ENCODE measurements at regions not wholly inside any gene's neighbourhood (a gene's known extent, or its start where the extent isn't known, plus 50 kb on each side); places are given as distances from the start of the nearest gene placed in this dataset.
A peak's percentile ranks its signal among the peaks of the same experiment; 100 is the strongest.
"Not testable (repeated sequence)": the region's sequence is repeated elsewhere in the genome, so short reads cannot be mapped to it uniquely, and the experiment has no call there.

DNA sequence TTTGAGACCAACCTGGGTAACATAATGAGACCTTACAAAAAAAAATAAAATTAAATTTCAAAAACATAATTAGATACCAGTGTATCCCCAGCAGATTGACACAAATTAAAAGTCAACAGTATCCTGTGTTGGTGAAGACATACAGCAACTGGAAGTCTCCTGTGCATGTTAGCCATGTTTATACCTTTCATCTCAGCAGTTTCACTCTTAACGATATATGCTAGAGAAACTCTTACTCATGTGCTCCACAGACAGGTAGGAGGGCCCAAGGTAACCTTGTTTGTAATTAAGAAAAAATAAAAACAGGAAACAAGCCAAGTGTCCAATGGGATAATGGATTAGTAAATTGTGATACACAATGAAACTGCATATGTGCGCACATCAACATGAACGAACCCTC is 50.1 kb upstream of the N4BP3 start:
- Mint-ChIP-seq H3K27ac (no peak overlapping the region), H3K4me3 (no peak overlapping the region), H3K36me3 (no peaks in the 10 kb centered on the region), H3K4me1 (ENCODE audit: low read depth in 2 of 2) (peaks cover 0 to 2% of the 10 kb centered on the region in 2 donors), H3K9me3 (no peaks in the 10 kb centered on the region), H3K27me3 (peaks cover 0 to 10% of the 10 kb centered on the region in 2 donors)
- DNase-seq (ENCODE audit: low spot score) (no peak), ATAC-seq (no peak)

DNA sequence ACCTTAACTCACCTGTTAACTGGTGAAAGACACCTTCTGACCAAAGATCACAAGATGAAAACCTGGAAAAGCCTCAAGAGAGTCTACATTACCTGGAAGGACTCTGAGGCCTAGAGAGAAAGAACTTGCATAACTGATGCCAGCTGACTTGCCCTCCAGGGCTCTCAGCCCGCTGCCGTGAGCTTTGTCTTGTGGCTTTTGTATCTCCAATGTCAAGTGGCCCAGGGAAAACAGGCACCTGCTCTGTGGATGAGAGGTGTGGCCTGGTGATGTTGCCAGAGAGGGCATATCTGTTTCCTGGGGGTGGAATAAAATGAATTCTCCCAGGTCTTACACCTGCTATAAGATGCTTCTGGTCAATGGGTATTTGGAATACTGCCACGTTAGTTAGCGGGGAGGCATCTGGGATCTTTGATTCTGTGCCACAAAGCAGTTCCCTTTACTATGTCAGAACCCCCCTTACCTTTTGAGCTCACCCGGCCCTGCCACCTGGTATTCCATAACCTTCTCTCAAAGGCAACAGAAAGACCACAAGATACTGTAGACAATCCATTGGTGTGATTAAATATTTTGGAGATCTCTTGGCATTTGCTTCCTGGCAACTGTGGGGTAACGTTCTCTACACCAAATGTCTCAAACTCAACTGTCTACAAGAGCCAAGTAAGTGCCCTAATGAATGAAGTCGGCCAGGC is 54.9 kb upstream of the N4BP3 start:
- Mint-ChIP-seq H3K4me1 (ENCODE audit: low read depth in 2 of 2) (peaks cover 0 to 2% of the 10 kb centered on the region in 2 donors), H3K27me3 (peaks cover 0 to 5% of the 10 kb centered on the region in 2 donors), H3K4me3 (no peak overlapping the region), H3K9me3 (no peaks in the 10 kb centered on the region), H3K27ac (no peak overlapping the region), H3K36me3 (no peaks in the 10 kb centered on the region)
- ATAC-seq = no peak
- no peak for DNase-seq (ENCODE audit: low spot score)

DNA sequence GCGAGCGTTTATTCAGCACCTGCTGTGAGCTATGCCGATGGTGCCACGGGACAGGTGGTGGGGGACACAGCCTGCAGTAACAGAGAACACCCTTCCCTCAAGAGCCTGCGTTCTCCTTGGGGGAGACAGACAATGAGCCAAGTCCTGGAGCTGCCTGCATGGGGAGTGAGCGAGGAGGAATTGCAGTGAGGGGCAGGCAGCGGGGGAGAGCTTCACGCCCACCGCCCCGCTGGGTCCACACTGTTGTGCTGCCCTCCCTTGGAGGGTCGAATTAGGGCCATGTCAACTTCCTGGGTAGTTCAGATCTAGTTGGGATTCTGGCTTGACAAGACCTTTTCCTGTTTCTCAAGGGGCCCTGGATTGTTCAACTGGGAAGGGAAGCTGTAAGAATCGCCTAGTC is 55.5 kb upstream of the N4BP3 start:
- ATAC-seq (peak in 1 of 2 donors; percentile 52), DNase-seq (ENCODE audit: low spot score) (no peak)
- H3K36me3 Mint-ChIP-seq = no peaks in the 10 kb centered on the region
- H3K4me3 Mint-ChIP-seq = no peak overlapping the region
- no peaks in the 10 kb centered on the region for H3K9me3 Mint-ChIP-seq
- H3K27me3 Mint-ChIP-seq = peaks cover 0 to 3% of the 10 kb centered on the region in 2 donors
- H3K4me1 Mint-ChIP-seq (ENCODE audit: low read depth in 2 of 2) = peaks cover 0 to 2% of the 10 kb centered on the region in 2 donors
- no peak overlapping the region for H3K27ac Mint-ChIP-seq

DNA sequence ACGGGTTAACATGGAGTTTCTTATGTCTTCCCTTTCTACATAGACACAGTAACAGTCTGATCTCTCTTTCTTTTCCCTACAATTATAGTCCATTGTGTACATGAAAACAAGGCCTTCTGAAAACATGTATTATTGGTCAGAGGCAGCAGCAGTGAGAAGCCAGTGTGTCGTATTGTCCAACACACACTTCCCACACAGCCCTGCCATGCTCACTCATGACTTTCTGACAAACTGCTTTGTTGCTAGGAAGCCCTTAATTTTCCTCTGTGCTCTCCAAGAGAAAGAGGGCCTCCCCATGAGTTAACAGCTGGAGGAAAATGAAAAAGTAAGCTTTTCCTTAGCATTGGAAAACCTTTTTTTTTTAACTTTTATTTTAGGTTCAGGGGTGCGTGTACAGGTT is 56.4 kb upstream of the N4BP3 start:
- Mint-ChIP-seq H3K4me1 (ENCODE audit: low read depth in 2 of 2) (peaks cover 0 to under 1% of the 10 kb centered on the region in 2 donors), H3K4me3 (no peak overlapping the region), H3K27ac (no peak overlapping the region), H3K27me3 (no peaks in the 10 kb centered on the region), H3K36me3 (no peaks in the 10 kb centered on the region), H3K9me3 (no peaks in the 10 kb centered on the region)
- DNase-seq (ENCODE audit: low spot score) (no peak), ATAC-seq (no peak)

DNA sequence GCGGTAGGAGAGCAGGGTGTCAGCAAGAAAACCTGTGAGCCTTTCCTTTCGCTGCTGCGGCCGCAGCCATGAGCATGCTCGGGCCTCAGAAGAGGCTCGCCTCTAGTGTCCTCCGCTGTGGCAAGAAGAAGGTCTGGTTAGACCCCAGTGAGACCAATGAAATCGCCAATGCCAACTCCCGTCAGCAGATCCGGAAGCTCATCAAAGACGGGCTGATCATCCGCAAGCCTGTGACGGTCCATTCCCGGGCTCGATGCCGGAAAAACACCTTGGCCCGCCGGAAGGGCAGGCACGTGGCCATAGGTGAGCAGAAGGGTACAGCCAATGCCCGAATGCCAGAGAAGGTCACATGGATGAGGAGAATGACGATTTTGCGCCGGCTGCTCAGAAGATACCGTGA is 57.8 kb upstream of the N4BP3 start:
- H3K27me3 Mint-ChIP-seq; H3K9me3 Mint-ChIP-seq; H3K36me3 Mint-ChIP-seq; H3K4me1 Mint-ChIP-seq (ENCODE audit: low read depth in 2 of 2); ATAC-seq; H3K4me3 Mint-ChIP-seq; DNase-seq (ENCODE audit: low spot score): not testable (repeated sequence)
- H3K27ac Mint-ChIP-seq = peak overlapping the region in 1 of 2 donors; percentile 39

DNA sequence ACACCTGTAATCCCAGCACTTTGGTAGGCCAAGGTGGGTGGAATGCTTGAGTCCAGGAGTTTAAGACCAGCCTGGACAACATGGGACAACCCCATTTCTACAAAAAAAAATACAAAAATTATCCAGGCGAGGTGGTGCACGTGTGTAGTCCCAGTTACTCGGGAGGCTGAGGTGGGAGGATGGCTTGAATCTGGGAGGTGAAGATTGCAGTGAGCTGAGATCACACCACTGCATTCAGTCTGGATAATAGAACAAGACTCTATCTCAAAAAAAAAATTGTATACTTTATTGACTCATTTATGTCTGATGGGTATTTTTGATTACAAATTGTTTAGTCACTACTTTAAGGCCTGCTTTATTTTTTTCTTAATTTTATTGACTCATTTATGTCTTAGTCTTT is 56.0 kb upstream of the PROP1 start:
- H3K27ac Mint-ChIP-seq; H3K4me1 Mint-ChIP-seq (ENCODE audit: low read depth in 2 of 2); H3K36me3 Mint-ChIP-seq; ATAC-seq; DNase-seq (ENCODE audit: low spot score); H3K9me3 Mint-ChIP-seq; H3K4me3 Mint-ChIP-seq; H3K27me3 Mint-ChIP-seq: not testable (repeated sequence)

DNA sequence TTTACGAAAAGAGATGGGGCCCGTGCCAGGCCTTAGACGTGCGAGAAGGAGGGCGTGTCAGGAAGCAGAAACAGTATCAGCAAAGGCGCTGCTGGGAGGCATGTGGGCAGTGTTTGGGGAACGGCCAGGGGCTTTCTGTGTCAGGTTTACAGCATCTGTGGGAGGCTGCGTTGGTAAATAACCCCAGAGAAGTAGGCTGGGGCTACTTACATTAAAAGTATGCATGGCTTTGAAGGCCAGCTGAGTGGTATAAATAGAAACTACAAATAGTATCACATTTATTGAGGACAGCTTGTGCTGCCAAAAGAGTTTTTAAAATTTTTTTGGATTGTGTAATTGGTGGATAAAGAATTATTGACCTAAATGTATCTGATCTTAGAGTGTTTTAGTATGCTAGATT is 54.8 kb upstream of the PROP1 start:
- H3K27ac Mint-ChIP-seq; H3K36me3 Mint-ChIP-seq; ATAC-seq; DNase-seq (ENCODE audit: low spot score); H3K4me3 Mint-ChIP-seq; H3K9me3 Mint-ChIP-seq; H3K27me3 Mint-ChIP-seq; H3K4me1 Mint-ChIP-seq (ENCODE audit: low read depth in 2 of 2): not testable (repeated sequence)

DNA sequence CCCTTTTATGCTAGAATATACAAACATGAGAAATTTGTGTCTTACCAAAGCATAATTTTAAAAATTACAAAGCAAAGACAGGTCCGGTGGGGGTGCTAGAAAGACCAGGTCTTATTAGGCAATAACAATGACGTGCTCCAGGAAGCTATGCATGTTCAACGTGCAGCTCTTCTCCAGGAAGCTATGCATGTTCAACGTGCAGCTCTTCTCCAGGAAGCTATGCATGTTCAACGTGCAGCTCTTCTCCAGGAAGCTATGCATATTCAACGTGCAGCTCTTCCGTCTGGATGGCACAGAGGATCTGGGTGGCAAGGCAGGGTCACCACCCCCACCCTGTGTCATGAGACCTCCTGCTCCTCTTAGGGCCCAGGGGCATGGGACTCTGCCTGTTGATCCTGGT is 51.9 kb upstream of the PROP1 start:
- not testable (repeated sequence) for H3K4me3 Mint-ChIP-seq; H3K27ac Mint-ChIP-seq; H3K27me3 Mint-ChIP-seq; H3K36me3 Mint-ChIP-seq; ATAC-seq; DNase-seq (ENCODE audit: low spot score); H3K9me3 Mint-ChIP-seq; H3K4me1 Mint-ChIP-seq (ENCODE audit: low read depth in 2 of 2)

DNA sequence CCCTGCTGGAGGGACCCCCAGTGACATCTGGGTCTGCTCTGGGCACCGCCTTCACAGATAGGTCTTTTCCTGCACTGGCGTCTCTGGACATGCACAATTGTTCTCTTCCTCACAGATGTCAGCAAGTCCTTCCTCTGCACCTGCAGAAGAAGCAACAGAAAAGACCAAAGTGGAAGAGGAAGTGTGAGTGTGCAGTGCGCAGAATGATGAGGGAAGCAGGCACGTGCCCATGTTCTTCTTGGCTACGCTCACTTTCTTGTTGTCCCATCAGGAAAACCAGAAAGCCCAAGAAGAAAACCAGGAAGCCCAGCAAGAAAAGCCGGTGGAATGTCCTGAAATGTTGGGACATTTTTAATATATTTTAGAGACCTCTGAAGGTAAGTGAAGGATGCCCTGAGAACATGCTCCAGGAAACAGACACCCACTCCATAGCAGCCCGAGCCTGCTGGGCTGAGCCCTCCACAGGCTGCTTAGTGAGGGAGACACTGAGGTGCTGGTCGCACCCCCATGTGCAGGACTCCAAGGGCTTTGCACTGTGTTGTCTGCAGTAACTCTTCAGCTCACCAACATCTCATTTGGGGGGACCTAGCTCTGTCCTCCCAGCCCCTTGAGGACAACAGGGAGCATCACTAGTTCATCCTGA is 50.8 kb upstream of the PROP1 start:
- H3K4me3 Mint-ChIP-seq; H3K4me1 Mint-ChIP-seq (ENCODE audit: low read depth in 2 of 2); H3K27ac Mint-ChIP-seq; H3K9me3 Mint-ChIP-seq; ATAC-seq; H3K27me3 Mint-ChIP-seq; H3K36me3 Mint-ChIP-seq; DNase-seq (ENCODE audit: low spot score): not testable (repeated sequence)

DNA sequence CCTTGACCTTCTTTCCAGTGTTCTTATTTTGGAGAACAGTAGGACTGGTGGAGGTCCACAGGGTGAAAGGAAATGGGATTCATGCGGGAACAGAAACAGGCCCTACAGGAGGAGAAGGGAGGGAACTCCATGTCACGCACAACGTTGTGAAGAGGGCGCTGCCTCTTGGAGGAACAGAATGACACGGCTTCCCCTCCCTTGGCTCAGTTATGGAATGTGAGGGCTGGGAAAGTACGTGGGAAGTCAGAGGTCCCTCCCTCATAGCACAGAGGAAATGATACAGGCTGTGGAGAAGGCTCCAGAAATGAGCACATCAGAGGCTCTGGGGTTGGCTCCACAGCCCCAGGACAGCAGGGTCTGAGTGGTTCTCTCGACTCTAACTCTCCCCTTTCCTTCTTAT is 49.9 kb upstream of the PROP1 start:
- not testable (repeated sequence) for H3K27ac Mint-ChIP-seq; H3K4me3 Mint-ChIP-seq; DNase-seq (ENCODE audit: low spot score); H3K4me1 Mint-ChIP-seq (ENCODE audit: low read depth in 2 of 2); H3K9me3 Mint-ChIP-seq; H3K36me3 Mint-ChIP-seq; H3K27me3 Mint-ChIP-seq; ATAC-seq
